ENCODE measurements at regions not wholly inside any gene's neighbourhood (a gene's known extent, or its start where the extent isn't known, plus 50 kb on each side); places are given as distances from the start of the nearest gene placed in this dataset.

DNA sequence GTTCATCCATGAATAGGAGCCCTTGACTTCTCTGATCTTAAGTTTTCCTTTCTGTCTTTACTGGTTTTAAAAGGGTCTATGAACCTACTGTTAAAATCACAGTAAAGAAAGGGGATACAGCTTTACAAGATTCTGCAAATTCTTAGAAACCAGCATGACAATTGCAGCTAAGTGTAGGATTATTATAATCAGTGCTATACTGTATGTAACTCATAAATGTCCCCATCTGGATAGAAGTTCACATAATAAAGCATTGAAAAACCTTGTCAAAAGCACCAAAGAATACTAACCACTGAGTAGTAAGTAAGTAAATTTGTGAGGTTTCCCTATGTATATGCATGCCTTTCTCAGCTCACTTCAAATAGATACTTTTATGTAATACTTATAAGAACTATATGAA is 724.6 kb downstream of the CENPC start:
- Histone ChIP-seq H3K4me2 (ENCODE audit: low read depth, low read length) (no peak overlapping the region), H3K9me2 (replicated peaks; ENCODE audit: insufficient read depth, low read length) (no peaks in the 10 kb centered on the region), H3K79me2 (ENCODE audit: low read length) (no peaks in the 10 kb centered on the region), H2AFZ (ENCODE audit: low read length) (no peak overlapping the region), H4K20me1 (ENCODE audit: insufficient read depth, low read length) (no peaks in the 10 kb centered on the region), H3K4me1 (ENCODE audit: low read length) (no peaks in the 10 kb centered on the region), H3F3A (ENCODE audit: insufficient read depth, low read length) (no peaks in the 10 kb centered on the region), H3K27me3 (replicated peaks; ENCODE audit: insufficient read depth, low read length) (no peaks in the 10 kb centered on the region), H3K36me3 (replicated peaks; ENCODE audit: insufficient read depth, low read length) (no peaks in the 10 kb centered on the region), H3K9me3 (replicated peaks; ENCODE audit: insufficient read depth, low read length) (no peaks in the 10 kb centered on the region), H3K4me3 (ENCODE audit: low read length) (no peak overlapping the region), H3K9ac (ENCODE audit: low read length) (no peak overlapping the region), H3K27ac (ENCODE audit: low read length) (no peak overlapping the region)
- no peak for TF ChIP-seq EZH2 (optimal IDR thresholded peaks at IDR 0.05; ENCODE audit: low read depth, low read length)
- TF ChIP-seq EZH2phosphoT487 (IDR thresholded peaks at IDR 0.05; ENCODE audit: low read length): no peak
- TF ChIP-seq CTCF (IDR thresholded peaks at IDR 0.05; ENCODE audit: low read length): no peak
- no peak for DNase-seq

GRCh38 chr4:66814277-66814676 is 731.0 kb downstream of the CENPC start:
- Histone ChIP-seq H3K79me2 (ENCODE audit: low read length) (no peaks in the 10 kb centered on the region), H2AFZ (ENCODE audit: low read length) (no peak overlapping the region), H3F3A (ENCODE audit: insufficient read depth, low read length) (no peaks in the 10 kb centered on the region), H3K4me3 (ENCODE audit: low read length) (no peak overlapping the region), H3K27ac (ENCODE audit: low read length) (no peak overlapping the region), H3K36me3 (replicated peaks; ENCODE audit: insufficient read depth, low read length) (no peaks in the 10 kb centered on the region), H3K9ac (ENCODE audit: low read length) (no peak overlapping the region), H3K4me1 (ENCODE audit: low read length) (no peaks in the 10 kb centered on the region), H3K27me3 (replicated peaks; ENCODE audit: insufficient read depth, low read length) (no peaks in the 10 kb centered on the region), H4K20me1 (ENCODE audit: insufficient read depth, low read length) (no peaks in the 10 kb centered on the region), H3K9me3 (replicated peaks; ENCODE audit: insufficient read depth, low read length) (no peaks in the 10 kb centered on the region), H3K4me2 (ENCODE audit: low read depth, low read length) (no peak overlapping the region), H3K9me2 (replicated peaks; ENCODE audit: insufficient read depth, low read length) (no peaks in the 10 kb centered on the region)
- DNase-seq: no peak
- no peak for TF ChIP-seq EZH2 (optimal IDR thresholded peaks at IDR 0.05; ENCODE audit: low read depth, low read length)
- TF ChIP-seq CTCF (IDR thresholded peaks at IDR 0.05; ENCODE audit: low read length): no peak
- TF ChIP-seq EZH2phosphoT487 (IDR thresholded peaks at IDR 0.05; ENCODE audit: low read length): no peak

GRCh38 chr4:66805582-66805981 is 739.7 kb downstream of the CENPC start:
- Histone ChIP-seq H3K27ac (ENCODE audit: low read length) (no peak overlapping the region), H3K4me1 (ENCODE audit: low read length) (no peaks in the 10 kb centered on the region), H3K9ac (ENCODE audit: low read length) (no peak overlapping the region), H3K79me2 (ENCODE audit: low read length) (no peaks in the 10 kb centered on the region), H2AFZ (ENCODE audit: low read length) (no peak overlapping the region), H3K4me3 (ENCODE audit: low read length) (no peak overlapping the region), H3K36me3 (replicated peaks; ENCODE audit: insufficient read depth, low read length) (no peaks in the 10 kb centered on the region), H3K9me3 (replicated peaks; ENCODE audit: insufficient read depth, low read length) (no peaks in the 10 kb centered on the region; the same call in 1 of the 2 replicates), H4K20me1 (ENCODE audit: insufficient read depth, low read length) (no peaks in the 10 kb centered on the region), H3K4me2 (ENCODE audit: low read depth, low read length) (no peak overlapping the region), H3K9me2 (replicated peaks; ENCODE audit: insufficient read depth, low read length) (no peaks in the 10 kb centered on the region), H3K27me3 (replicated peaks; ENCODE audit: insufficient read depth, low read length) (no peaks in the 10 kb centered on the region), H3F3A (ENCODE audit: insufficient read depth, low read length) (no peaks in the 10 kb centered on the region)
- DNase-seq: no peak
- no peak for TF ChIP-seq EZH2phosphoT487 (IDR thresholded peaks at IDR 0.05; ENCODE audit: low read length)
- no peak for TF ChIP-seq EZH2 (optimal IDR thresholded peaks at IDR 0.05; ENCODE audit: low read depth, low read length)
- no peak for TF ChIP-seq CTCF (IDR thresholded peaks at IDR 0.05; ENCODE audit: low read length)

Measured in MM.1S (cell line).